GM13977 (cell line): ENCODE measurements at regions not wholly inside any gene's neighbourhood (a gene's known extent, or its start where the extent isn't known, plus 50 kb on each side); places are given as distances from the start of the nearest gene placed in this dataset.

ENCODE experiments used
- DNase-seq: peaks from one replicate; pipeline ENCODE4 v3.0.0; 2012; ENCODE audit warnings: low spot score
- CTCF ChIP-seq: IDR thresholded peaks from 2 replicates; pipeline ENCODE4 v1.5.1; 2012; ENCODE audit warnings: mild to moderate bottlenecking, control low read depth; ENCODE audit not compliant: insufficient read depth; ENCODE audit errors: extremely low read depth, missing control alignments
- in situ Hi-C: fragments of 300-500 bp; cut with MboI; formaldehyde crosslinking; loops from one replicate; pipeline ENCODE4 v1.12.0; 2022; ENCODE audit warnings: low sequenced_read_pairs, low pct_unique_long_range_greater_than_20kb, mixed read lengths, inconsistent platforms; ENCODE audit not compliant: unreplicated experiment

DNA sequence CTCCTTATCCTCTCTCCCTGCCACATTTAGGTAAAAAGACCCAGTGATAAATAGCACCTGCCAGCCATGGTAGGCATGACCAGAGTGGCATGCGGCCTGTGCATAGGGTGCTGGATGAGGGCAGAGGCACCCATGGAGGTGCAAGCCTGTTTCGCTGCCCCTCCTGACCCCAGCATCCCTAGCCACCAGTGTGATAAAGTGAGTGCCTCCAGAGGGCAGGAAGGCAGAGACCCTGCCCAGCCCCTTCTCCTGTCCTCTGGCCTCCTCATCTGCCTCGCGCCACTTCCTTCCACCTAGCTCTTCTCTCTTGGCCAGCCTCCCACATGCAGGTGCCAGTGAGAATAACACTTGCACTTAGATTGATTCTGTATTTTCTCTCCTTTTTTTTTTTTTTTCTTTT is 108.3 kb upstream of the FUT8 start:
- in situ Hi-C loops, result no loop called here

GRCh38 chr14:65304963-65305362 is 107.6 kb upstream of the FUT8 start:
- no peak for DNase-seq
- no peak for TF ChIP-seq CTCF
- in situ Hi-C loops, result no loop called here

More for the DNA sequence above, 108.3 kb upstream of the FUT8 start:
- DNase-seq, result no peak
- no peak for TF ChIP-seq CTCF

DNA sequence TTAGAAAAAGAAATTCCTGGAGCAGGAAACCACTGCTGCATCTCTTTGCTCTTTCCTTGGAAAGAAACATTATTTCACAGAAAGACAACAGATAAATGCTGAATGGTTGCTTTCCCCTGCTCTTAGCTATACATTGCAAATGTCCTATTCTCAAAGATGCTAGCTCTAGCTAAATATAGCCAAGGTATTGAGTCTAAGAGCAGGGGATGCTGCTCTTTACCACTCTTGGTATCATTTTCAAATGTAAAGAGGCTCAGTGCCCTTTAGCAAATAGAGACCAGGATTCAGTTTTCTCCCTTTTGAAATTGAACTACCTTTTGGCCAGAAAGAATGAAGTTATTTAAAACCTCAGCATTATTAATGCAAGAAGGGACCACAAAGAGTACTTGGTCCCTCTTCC is 104.0 kb upstream of the FUT8 start:
- DNase-seq, result no peak
- TF ChIP-seq CTCF, result no peak
- in situ Hi-C loops, result no loop called here

DNA sequence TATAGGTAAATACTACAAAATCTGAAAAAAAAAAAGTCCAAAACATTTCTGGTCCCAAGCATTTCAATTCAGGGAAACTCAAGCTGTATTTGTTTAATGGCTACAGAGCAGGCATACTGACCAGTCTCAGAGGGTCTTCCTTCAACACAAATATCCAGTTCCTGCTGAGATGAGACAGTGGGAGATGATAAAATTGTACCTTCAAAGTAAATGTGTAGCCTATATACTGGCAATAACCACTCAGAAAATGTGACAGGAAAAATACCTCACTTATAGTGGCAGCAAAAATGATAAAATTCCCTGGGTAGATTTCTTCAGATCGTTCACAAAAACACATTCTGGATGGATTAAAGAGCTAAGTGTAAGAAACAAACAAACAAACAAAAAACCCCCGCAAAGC is 102.0 kb upstream of the FUT8 start:
- no peak for DNase-seq
- no peak for TF ChIP-seq CTCF
- in situ Hi-C loops, result no loop called here

DNA sequence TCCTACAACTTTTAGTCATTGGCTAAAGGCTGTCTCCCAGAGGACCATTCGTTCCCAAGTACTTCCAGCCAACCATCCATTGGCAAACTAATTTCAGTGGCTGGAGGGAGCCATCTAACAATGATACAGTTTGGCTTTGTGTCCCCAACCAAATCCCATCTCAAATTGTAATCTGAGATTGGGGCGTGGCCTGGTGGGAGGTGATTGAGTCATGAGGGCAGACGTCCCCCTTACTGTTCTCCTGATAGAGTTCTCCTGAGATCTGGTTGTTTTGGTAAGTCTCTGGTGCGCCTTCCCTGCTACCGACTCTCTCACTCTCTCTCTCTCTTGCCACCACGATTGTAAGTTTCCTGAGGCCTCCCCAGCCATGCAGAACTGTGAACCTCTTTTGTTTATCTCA is 99.7 kb upstream of the FUT8 start:
- TF ChIP-seq CTCF, result no peak
- in situ Hi-C loops, result no loop called here
- DNase-seq, result no peak

DNA sequence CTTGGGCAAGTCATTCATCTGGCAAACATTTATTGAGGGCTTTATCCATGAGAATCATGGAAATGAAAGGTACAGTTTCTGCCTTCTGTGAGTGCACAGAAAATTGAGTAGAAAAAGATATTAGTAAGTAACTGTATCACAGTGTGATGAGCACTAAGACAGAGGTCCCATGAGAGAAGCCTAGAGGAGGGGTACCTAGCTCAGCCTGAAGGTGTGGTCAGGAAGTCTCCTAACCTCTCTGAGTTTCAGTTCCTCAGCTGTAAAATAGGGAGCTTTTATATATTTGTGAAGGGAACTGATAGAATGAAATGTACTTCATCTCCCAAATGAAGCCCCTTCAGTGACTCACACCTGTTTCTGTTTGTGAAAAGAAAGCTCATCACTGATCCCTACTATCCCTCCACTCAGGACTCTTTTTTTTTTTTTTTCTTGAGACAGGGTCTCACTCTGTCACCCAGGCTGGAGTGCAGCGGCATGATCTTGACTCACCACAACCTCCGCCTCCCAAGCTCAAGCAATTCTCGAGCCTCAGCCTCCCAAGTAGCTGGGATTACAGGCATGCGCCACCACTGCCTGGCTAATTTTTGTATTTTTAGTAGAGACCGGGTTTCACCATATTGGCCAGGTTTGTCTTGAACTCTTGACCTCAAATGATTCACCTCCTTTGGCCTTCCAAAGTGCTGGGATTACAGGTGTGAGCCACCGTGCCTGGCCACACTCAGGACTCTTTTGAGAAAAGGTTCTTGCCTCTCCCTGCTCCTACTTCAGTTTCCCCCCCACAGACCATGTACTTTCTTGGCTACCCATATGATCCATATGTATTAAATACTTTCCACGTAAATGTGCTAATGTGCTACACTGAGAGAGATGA is 93.7 kb upstream of the FUT8 start:
- DNase-seq, result peak; percentile 45
- in situ Hi-C loops, result no loop called here
- no peak for TF ChIP-seq CTCF
